ENCODE measurements at regions not wholly inside any gene's neighbourhood (a gene's known extent, or its start where the extent isn't known, plus 50 kb on each side); places are given as distances from the start of the nearest gene placed in this dataset.
"Not testable (repeated sequence)": the region's sequence is repeated elsewhere in the genome, so short reads cannot be mapped to it uniquely, and the experiment has no call there.

GRCh38 chr17:22047521-22047920 is 355.2 kb downstream of the KCNJ18 start:
- not testable (repeated sequence) for TF ChIP-seq CTCF (IDR thresholded peaks at IDR 0.05; ENCODE audit: poor library complexity, severe bottlenecking); EZH2 (IDR thresholded peaks at IDR 0.05; ENCODE audit: borderline replicate concordance, insufficient read depth, low read length, poor library complexity, severe bottlenecking); SMC3 (conservative IDR thresholded peaks at IDR 0.05; ENCODE audit: poor library complexity); EP300 (conservative IDR thresholded peaks at IDR 0.05; ENCODE audit: poor library complexity, severe bottlenecking); POLR2AphosphoS5 (IDR thresholded peaks at IDR 0.05); RAD21 (conservative IDR thresholded peaks at IDR 0.05); REST (IDR thresholded peaks at IDR 0.05; ENCODE audit: borderline replicate concordance); MXI1 (conservative IDR thresholded peaks at IDR 0.05; ENCODE audit: poor library complexity, severe bottlenecking)
